ENCODE measurements at regions not wholly inside any gene's neighbourhood (a gene's known extent, or its start where the extent isn't known, plus 50 kb on each side); places are given as distances from the start of the nearest gene placed in this dataset.

GRCh38 chr3:62987721-62988120 is 112.5 kb upstream of the CADPS start:
- peaks cover 0 to 9% (median 0%) of the 10 kb centered on the region in 4 donors for H3K27me3 ChIP-seq (ENCODE audit: control insufficient read depth in 4 of 4, insufficient read depth in 4 of 4, low read length in 3 of 4)
- WGBS = 88% methylated on average over 8 of the region's 8 CpGs
- no peak for DNase-seq (ENCODE audit: low spot score)
- H3K4me1 ChIP-seq (ENCODE audit: control insufficient read depth in 4 of 4, insufficient read depth in 4 of 4, low read length in 3 of 4) = no peaks in the 10 kb centered on the region
- no peak overlapping the region for H3K27ac ChIP-seq (ENCODE audit: low read depth in 1 of 2, low read length in 2 of 2)
- H3K36me3 ChIP-seq (ENCODE audit: control insufficient read depth in 4 of 4, insufficient read depth in 3 of 4, low read depth in 1 of 4, low read length in 3 of 4) = no peaks in the 10 kb centered on the region
- H3K9ac ChIP-seq (ENCODE audit: low read depth in 1 of 2, low read length in 2 of 2) = no peak overlapping the region
- H3K9me3 ChIP-seq (ENCODE audit: control insufficient read depth in 4 of 4, low read length in 3 of 4) = peaks cover 0 to 2% (median 0%) of the 10 kb centered on the region in 4 donors
- TF ChIP-seq HNF4A (conservative IDR thresholded peaks at IDR 0.05) (no peak), REST (IDR thresholded peaks at IDR 0.05) (no peak), NR2F2 (IDR thresholded peaks at IDR 0.05) (no peak), GABPA (IDR thresholded peaks at IDR 0.05 in 1 of 2, conservative IDR thresholded peaks at IDR 0.05 in 1 of 2) (no peak), RAD21 (IDR thresholded peaks at IDR 0.05) (no peak), MAX (IDR thresholded peaks at IDR 0.05) (no peak), YY1 (IDR thresholded peaks at IDR 0.05) (no peak), FOXA2 (IDR thresholded peaks at IDR 0.05) (no peak), FOXA1 (IDR thresholded peaks at IDR 0.05) (no peak), SP1 (IDR thresholded peaks at IDR 0.05) (no peak), HNF4G (IDR thresholded peaks at IDR 0.05) (no peak), JUND (IDR thresholded peaks at IDR 0.05) (no peak)
- H3K4me3 ChIP-seq (ENCODE audit: low read depth in 1 of 3, low read length in 3 of 3) = no peak overlapping the region

GRCh38 chr3:62990704-62991413 is 115.6 kb upstream of the CADPS start:
- TF ChIP-seq HNF4A (conservative IDR thresholded peaks at IDR 0.05) (no peak), TAF1 (conservative IDR thresholded peaks at IDR 0.05) (no peak), ZBTB33 (IDR thresholded peaks at IDR 0.05) (no peak), JUND (IDR thresholded peaks at IDR 0.05) (no peak), HNF4G (IDR thresholded peaks at IDR 0.05) (no peak), YY1 (IDR thresholded peaks at IDR 0.05) (no peak), GABPA (IDR thresholded peaks at IDR 0.05 in 1 of 2, conservative IDR thresholded peaks at IDR 0.05 in 1 of 2) (no peak), NR2F2 (IDR thresholded peaks at IDR 0.05) (no peak), ATF3 (IDR thresholded peaks at IDR 0.05) (no peak), RAD21 (IDR thresholded peaks at IDR 0.05) (no peak), EGR1 (IDR thresholded peaks at IDR 0.05; ENCODE audit: low read depth in 2 of 2) (no peak), SP1 (IDR thresholded peaks at IDR 0.05) (no peak), MAX (IDR thresholded peaks at IDR 0.05) (no peak)
- DNase-seq (ENCODE audit: low spot score) = no peak
- no peaks in the 10 kb centered on the region for H3K4me1 ChIP-seq (ENCODE audit: control insufficient read depth in 4 of 4, insufficient read depth in 4 of 4, low read length in 3 of 4)
- no peak overlapping the region for H3K9ac ChIP-seq (ENCODE audit: low read depth in 1 of 2, low read length in 2 of 2)
- H3K36me3 ChIP-seq (ENCODE audit: control insufficient read depth in 4 of 4, insufficient read depth in 3 of 4, low read depth in 1 of 4, low read length in 3 of 4) = no peaks in the 10 kb centered on the region
- no peak overlapping the region for H3K4me3 ChIP-seq (ENCODE audit: low read depth in 1 of 3, low read length in 3 of 3)
- peaks cover 0 to 2% (median 0%) of the 10 kb centered on the region in 4 donors for H3K9me3 ChIP-seq (ENCODE audit: control insufficient read depth in 4 of 4, low read length in 3 of 4)
- 69% methylated on average over 4 of the region's 4 CpGs for WGBS
- H3K27ac ChIP-seq (ENCODE audit: low read depth in 1 of 2, low read length in 2 of 2) = no peak overlapping the region
- H3K27me3 ChIP-seq (ENCODE audit: control insufficient read depth in 4 of 4, insufficient read depth in 4 of 4, low read length in 3 of 4) = peaks cover 0 to 8% (median 0%) of the 10 kb centered on the region in 4 donors

Data from liver (tissue), 7 donors.